ENCODE measurements at regions not wholly inside any gene's neighbourhood (a gene's known extent, or its start where the extent isn't known, plus 50 kb on each side); places are given as distances from the start of the nearest gene placed in this dataset.

GRCh38 chr15:26372706-26373105, 400.2 kb downstream of the GABRB3 start:
- CTCF ChIA-PET = no interaction called here
- Mint-ChIP-seq H3K36me3 (peaks cover 0 to 3% (median 0%) of the 10 kb centered on the region in 3 donors), H3K4me1 (no peaks in the 10 kb centered on the region), H3K4me3 (no peak overlapping the region), H3K27me3 (no peaks in the 10 kb centered on the region), H3K27ac (no peak overlapping the region), H3K9me3 (peaks cover 13 to 31% (median 23%) of the 10 kb centered on the region in 5 donors)
- POLR2A ChIA-PET = no interaction called here
- no peaks in the 10 kb centered on the region for H3K36me3 ChIP-seq (ENCODE audit: insufficient read depth, low read length)
- H3K27ac ChIP-seq (ENCODE audit: low read depth, low read length) = no peak overlapping the region
- H3K9me3 ChIP-seq (ENCODE audit: low read length) = no peaks in the 10 kb centered on the region
- no peak overlapping the region for H3K4me3 ChIP-seq (ENCODE audit: low read length)
- no peak for DNase-seq
- H3K4me1 ChIP-seq (ENCODE audit: insufficient read depth, low read length) = no peaks in the 10 kb centered on the region
- no peaks in the 10 kb centered on the region for H3K27me3 ChIP-seq (ENCODE audit: insufficient read depth, low read length, poor library complexity, severe bottlenecking)

- peaks cover 8 to 22% (median 12%) of the 10 kb centered on the region in 5 donors for H3K9me3 Mint-ChIP-seq
- CTCF ChIA-PET = no interaction called here
- POLR2A ChIA-PET = no interaction called here
Observed at GRCh38 chr15:26365077-26365476, 407.8 kb downstream of the GABRB3 start.

GRCh38 chr15:26359855-26360254, 413.0 kb downstream of the GABRB3 start:
- POLR2A ChIA-PET = no interaction called here
- Histone ChIP-seq H3K27me3 (ENCODE audit: insufficient read depth, low read length, poor library complexity, severe bottlenecking) (no peaks in the 10 kb centered on the region), H3K4me1 (ENCODE audit: insufficient read depth, low read length) (no peaks in the 10 kb centered on the region), H3K27ac (ENCODE audit: low read depth, low read length) (no peak overlapping the region), H3K9me3 (ENCODE audit: low read length) (no peaks in the 10 kb centered on the region), H3K36me3 (ENCODE audit: insufficient read depth, low read length) (no peaks in the 10 kb centered on the region), H3K4me3 (ENCODE audit: low read length) (no peak overlapping the region)
- CTCF ChIA-PET = no interaction called here
- Mint-ChIP-seq H3K27me3 (no peaks in the 10 kb centered on the region), H3K9me3 (peaks cover 4 to 14% (median 10%) of the 10 kb centered on the region in 5 donors), H3K4me1 (no peaks in the 10 kb centered on the region), H3K27ac (no peak overlapping the region), H3K4me3 (no peak overlapping the region), H3K36me3 (no peaks in the 10 kb centered on the region)
- no peak for DNase-seq

More at GRCh38 chr15:26365077-26365476, 407.8 kb downstream of the GABRB3 start:
- Mint-ChIP-seq H3K4me1 (no peaks in the 10 kb centered on the region), H3K27ac (no peak overlapping the region), H3K36me3 (no peaks in the 10 kb centered on the region), H3K4me3 (no peak overlapping the region), H3K27me3 (no peaks in the 10 kb centered on the region)
- no peaks in the 10 kb centered on the region for H3K4me1 ChIP-seq (ENCODE audit: insufficient read depth, low read length)
- H3K4me3 ChIP-seq (ENCODE audit: low read length) = no peak overlapping the region
- no peak for DNase-seq
- no peaks in the 10 kb centered on the region for H3K9me3 ChIP-seq (ENCODE audit: low read length)
- no peaks in the 10 kb centered on the region for H3K27me3 ChIP-seq (ENCODE audit: insufficient read depth, low read length, poor library complexity, severe bottlenecking)
- no peak overlapping the region for H3K27ac ChIP-seq (ENCODE audit: low read depth, low read length)
- H3K36me3 ChIP-seq (ENCODE audit: insufficient read depth, low read length) = no peaks in the 10 kb centered on the region

- H3K36me3 ChIP-seq (ENCODE audit: insufficient read depth, low read length) = no peaks in the 10 kb centered on the region
- H3K4me3 Mint-ChIP-seq = no peak overlapping the region
- no peak for DNase-seq
- H3K4me3 ChIP-seq (ENCODE audit: low read length) = no peak overlapping the region
- ChIA-PET POLR2A (no interaction called here), CTCF (no interaction called here)
- H3K27me3 ChIP-seq (ENCODE audit: insufficient read depth, low read length, poor library complexity, severe bottlenecking) = no peaks in the 10 kb centered on the region
- H3K27me3 Mint-ChIP-seq = no peaks in the 10 kb centered on the region
- no peaks in the 10 kb centered on the region for H3K4me1 ChIP-seq (ENCODE audit: insufficient read depth, low read length)
- H3K4me1 Mint-ChIP-seq = no peaks in the 10 kb centered on the region
- peaks cover 4 to 13% (median 10%) of the 10 kb centered on the region in 5 donors for H3K9me3 Mint-ChIP-seq
- H3K27ac Mint-ChIP-seq = no peak overlapping the region
- H3K36me3 Mint-ChIP-seq = no peaks in the 10 kb centered on the region
- H3K9me3 ChIP-seq (ENCODE audit: low read length) = no peaks in the 10 kb centered on the region
- no peak overlapping the region for H3K27ac ChIP-seq (ENCODE audit: low read depth, low read length)
Observed at GRCh38 chr15:26358708-26359107, 414.2 kb downstream of the GABRB3 start.

- no peak for DNase-seq
- no peak overlapping the region for H3K27ac Mint-ChIP-seq
- no peaks in the 10 kb centered on the region for H3K36me3 Mint-ChIP-seq
- H3K27me3 ChIP-seq (ENCODE audit: insufficient read depth, low read length, poor library complexity, severe bottlenecking) = no peaks in the 10 kb centered on the region
- ChIA-PET POLR2A (no interaction called here), CTCF (no interaction called here)
- H3K36me3 ChIP-seq (ENCODE audit: insufficient read depth, low read length) = no peaks in the 10 kb centered on the region
- peaks cover 0 to 13% (median 10%) of the 10 kb centered on the region in 5 donors for H3K9me3 Mint-ChIP-seq
- no peaks in the 10 kb centered on the region for H3K9me3 ChIP-seq (ENCODE audit: low read length)
- no peak overlapping the region for H3K27ac ChIP-seq (ENCODE audit: low read depth, low read length)
- no peaks in the 10 kb centered on the region for H3K4me1 Mint-ChIP-seq
- H3K4me1 ChIP-seq (ENCODE audit: insufficient read depth, low read length) = no peaks in the 10 kb centered on the region
- H3K27me3 Mint-ChIP-seq = peaks cover 0 to 1% of the 10 kb centered on the region in 2 donors
- H3K4me3 ChIP-seq (ENCODE audit: low read length) = no peak overlapping the region
- no peak overlapping the region for H3K4me3 Mint-ChIP-seq
Observed at GRCh38 chr15:26357653-26358052, 415.2 kb downstream of the GABRB3 start.

GRCh38 chr15:26355472-26356074, 417.3 kb downstream of the GABRB3 start:
- no peak overlapping the region for H3K27ac Mint-ChIP-seq
- Histone ChIP-seq H3K9me3 (ENCODE audit: low read length) (no peaks in the 10 kb centered on the region), H3K4me3 (ENCODE audit: low read length) (no peak overlapping the region), H3K4me1 (ENCODE audit: insufficient read depth, low read length) (no peaks in the 10 kb centered on the region), H3K27me3 (ENCODE audit: insufficient read depth, low read length, poor library complexity, severe bottlenecking) (no peaks in the 10 kb centered on the region), H3K36me3 (ENCODE audit: insufficient read depth, low read length) (no peaks in the 10 kb centered on the region), H3K27ac (ENCODE audit: low read depth, low read length) (no peak overlapping the region)
- H3K4me3 Mint-ChIP-seq = no peak overlapping the region
- POLR2A ChIA-PET = no interaction called here
- no peak for DNase-seq
- peaks cover 0 to 1% of the 10 kb centered on the region in 2 donors for H3K27me3 Mint-ChIP-seq
- CTCF ChIA-PET = no interaction called here
- H3K4me1 Mint-ChIP-seq = no peaks in the 10 kb centered on the region
- peaks cover 0 to 7% (median 0%) of the 10 kb centered on the region in 5 donors for H3K9me3 Mint-ChIP-seq
- no peaks in the 10 kb centered on the region for H3K36me3 Mint-ChIP-seq

- H3K4me3 ChIP-seq (ENCODE audit: low read length) = no peak overlapping the region
- ChIA-PET POLR2A (no interaction called here), CTCF (no interaction called here)
- no peak overlapping the region for H3K27ac Mint-ChIP-seq
- H3K27me3 ChIP-seq (ENCODE audit: insufficient read depth, low read length, poor library complexity, severe bottlenecking) = no peaks in the 10 kb centered on the region
- peaks cover under 1 to 7% (median 3%) of the 10 kb centered on the region in 5 donors for H3K9me3 Mint-ChIP-seq
- DNase-seq = no peak
- no peaks in the 10 kb centered on the region for H3K9me3 ChIP-seq (ENCODE audit: low read length)
- peaks cover 0 to 1% of the 10 kb centered on the region in 2 donors for H3K27me3 Mint-ChIP-seq
- H3K36me3 ChIP-seq (ENCODE audit: insufficient read depth, low read length) = no peaks in the 10 kb centered on the region
- no peaks in the 10 kb centered on the region for H3K4me1 Mint-ChIP-seq
- no peak overlapping the region for H3K27ac ChIP-seq (ENCODE audit: low read depth, low read length)
- H3K4me1 ChIP-seq (ENCODE audit: insufficient read depth, low read length) = no peaks in the 10 kb centered on the region
- H3K4me3 Mint-ChIP-seq = no peak overlapping the region
- no peaks in the 10 kb centered on the region for H3K36me3 Mint-ChIP-seq
Observed at GRCh38 chr15:26352909-26353308, 420.0 kb downstream of the GABRB3 start.

GRCh38 chr15:26352406-26352805, 420.5 kb downstream of the GABRB3 start:
- ChIA-PET POLR2A (no interaction called here), CTCF (no interaction called here)
- Histone ChIP-seq H3K27ac (ENCODE audit: low read depth, low read length) (no peak overlapping the region), H3K4me1 (ENCODE audit: insufficient read depth, low read length) (no peaks in the 10 kb centered on the region), H3K27me3 (ENCODE audit: insufficient read depth, low read length, poor library complexity, severe bottlenecking) (no peaks in the 10 kb centered on the region), H3K36me3 (ENCODE audit: insufficient read depth, low read length) (no peaks in the 10 kb centered on the region), H3K9me3 (ENCODE audit: low read length) (no peaks in the 10 kb centered on the region), H3K4me3 (ENCODE audit: low read length) (no peak overlapping the region)
- Mint-ChIP-seq H3K27me3 (peaks cover 0 to 1% of the 10 kb centered on the region in 2 donors), H3K9me3 (peaks cover 5 to 7% (median 5%) of the 10 kb centered on the region in 5 donors), H3K4me3 (no peak overlapping the region), H3K36me3 (no peaks in the 10 kb centered on the region), H3K4me1 (no peaks in the 10 kb centered on the region), H3K27ac (no peak overlapping the region)
- no peak for DNase-seq

GRCh38 chr15:26325495-26325894, 447.4 kb downstream of the GABRB3 start:
- Mint-ChIP-seq H3K9me3 (peaks cover 0 to 3% (median 0%) of the 10 kb centered on the region in 5 donors), H3K27me3 (no peaks in the 10 kb centered on the region), H3K36me3 (no peaks in the 10 kb centered on the region), H3K4me1 (no peaks in the 10 kb centered on the region), H3K27ac (no peak overlapping the region), H3K4me3 (no peak overlapping the region)
- ChIA-PET POLR2A (no interaction called here), CTCF (no interaction called here)
- no peaks in the 10 kb centered on the region for H3K27me3 ChIP-seq (ENCODE audit: insufficient read depth, low read length, poor library complexity, severe bottlenecking)
- no peaks in the 10 kb centered on the region for H3K9me3 ChIP-seq (ENCODE audit: low read length)
- H3K4me3 ChIP-seq (ENCODE audit: low read length) = no peak overlapping the region
- H3K4me1 ChIP-seq (ENCODE audit: insufficient read depth, low read length) = no peaks in the 10 kb centered on the region
- no peak overlapping the region for H3K27ac ChIP-seq (ENCODE audit: low read depth, low read length)
- no peak for DNase-seq
- no peaks in the 10 kb centered on the region for H3K36me3 ChIP-seq (ENCODE audit: insufficient read depth, low read length)

Data from CD8-positive, alpha-beta memory T cell (primary cell).